Cortex of kidney (tissue), 1 donor: ENCODE measurements at regions not wholly inside any gene's neighbourhood (a gene's known extent, or its start where the extent isn't known, plus 50 kb on each side); places are given as distances from the start of the nearest gene placed in this dataset.

Source experiments
- DNase-seq: peaks from one replicate; lab custom pipeline; 2025; lab: John Stamatoyannopoulos, UW

DNA sequence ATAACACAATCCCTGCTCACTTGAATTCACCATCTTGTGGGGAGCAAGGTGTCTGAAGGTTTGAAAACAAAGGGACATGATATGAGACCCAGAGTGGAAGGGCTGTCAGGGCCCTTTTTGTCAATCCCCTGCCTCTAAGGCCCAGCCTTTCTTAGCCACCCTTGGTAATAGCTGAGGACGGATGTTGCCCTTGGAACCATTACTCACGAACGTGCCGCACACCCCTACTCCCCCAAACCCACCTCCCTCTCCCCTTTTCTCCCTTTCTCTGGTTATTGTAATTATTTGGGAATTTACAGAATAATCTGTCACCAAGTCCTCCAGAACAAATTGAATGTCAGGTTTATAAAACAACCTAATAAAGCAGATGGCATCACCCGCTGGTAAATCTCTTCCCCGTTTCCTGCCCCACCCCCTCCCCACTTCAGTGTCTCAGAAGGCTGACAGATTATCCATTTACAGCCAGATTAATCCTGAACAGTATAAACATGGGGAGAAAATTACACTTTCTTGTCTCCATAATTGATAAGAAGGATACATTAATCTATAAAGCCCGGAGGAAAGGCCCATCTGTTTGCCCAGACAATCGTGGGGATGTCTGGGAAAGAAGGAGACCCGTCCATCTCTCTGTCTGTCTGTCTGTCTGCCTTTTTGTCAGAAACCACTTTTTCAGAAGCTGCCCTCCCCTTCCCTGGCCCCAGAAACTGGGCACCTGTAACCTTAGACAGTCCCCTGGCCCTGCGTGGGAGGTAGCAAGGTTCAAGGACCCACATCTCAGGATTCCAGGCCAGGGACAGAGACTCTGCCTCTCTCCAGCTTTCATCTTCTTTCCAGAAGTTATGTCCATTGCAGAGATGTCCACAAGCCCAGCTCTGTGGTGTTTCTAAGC is 60.6 kb upstream of the CD34 start:
- no peak for DNase-seq

DNA sequence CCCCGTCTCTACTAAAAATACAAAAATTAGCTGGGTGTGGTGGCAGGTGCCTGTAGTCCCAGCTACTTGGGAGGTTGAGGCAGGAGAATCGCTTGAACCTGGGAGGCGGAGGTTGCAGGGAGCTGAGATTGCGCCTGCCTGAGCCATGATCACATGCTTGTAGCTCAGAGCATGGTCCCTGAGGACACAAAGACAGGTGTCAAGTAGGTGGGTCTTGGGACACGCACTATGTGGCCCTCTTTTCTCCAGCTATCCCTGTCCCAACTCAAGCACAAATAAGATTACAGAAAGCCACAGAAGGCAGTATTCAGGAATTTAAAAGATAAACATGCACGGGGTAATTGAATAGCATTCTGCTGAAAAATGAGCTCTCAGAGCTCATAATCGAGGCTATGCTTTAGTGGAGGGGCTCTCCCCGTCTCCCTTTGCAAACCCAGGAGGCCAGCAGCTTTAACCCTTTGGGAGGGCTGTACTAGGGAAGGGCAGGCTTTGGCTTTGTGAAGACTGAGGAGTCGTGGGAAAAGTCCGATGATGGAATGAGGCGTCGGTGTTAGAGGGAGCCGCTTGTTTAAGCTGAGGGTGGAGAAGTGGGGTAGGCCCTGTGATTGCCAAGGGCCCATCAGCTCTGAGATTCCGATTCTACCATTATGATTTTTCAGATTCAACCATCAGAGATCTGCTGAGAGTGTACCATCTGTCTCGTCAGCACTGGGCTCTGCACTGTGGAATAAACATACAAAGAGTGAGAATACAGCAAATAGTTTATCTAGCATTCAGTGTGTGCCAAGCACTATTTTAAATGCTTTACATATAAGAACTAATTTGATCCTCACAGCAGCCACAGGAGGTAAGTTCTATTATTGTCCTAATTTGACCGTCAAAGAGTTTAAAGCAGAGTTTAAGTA is 59.7 kb upstream of the CD34 start:
- no peak for DNase-seq

DNA sequence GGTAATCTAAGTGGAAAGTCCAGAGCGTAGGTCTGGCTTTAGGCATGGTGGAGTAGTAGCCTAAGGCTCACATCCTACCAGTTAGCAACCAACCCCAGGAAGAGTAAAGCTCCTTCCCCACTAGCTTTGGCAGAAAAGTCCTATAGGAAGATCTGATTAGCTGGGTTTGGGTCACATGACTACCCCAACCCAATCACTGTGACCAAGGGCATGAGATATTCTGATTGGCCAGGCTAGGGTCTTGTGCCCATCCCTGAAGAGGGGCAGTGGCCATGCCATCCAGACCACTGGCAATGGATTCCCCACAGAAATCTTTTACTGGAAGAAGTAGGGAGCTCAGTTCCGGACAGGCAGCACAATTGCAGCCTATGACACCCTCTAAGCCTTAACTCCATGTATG is 58.6 kb upstream of the CD34 start:
- no peak for DNase-seq

DNA sequence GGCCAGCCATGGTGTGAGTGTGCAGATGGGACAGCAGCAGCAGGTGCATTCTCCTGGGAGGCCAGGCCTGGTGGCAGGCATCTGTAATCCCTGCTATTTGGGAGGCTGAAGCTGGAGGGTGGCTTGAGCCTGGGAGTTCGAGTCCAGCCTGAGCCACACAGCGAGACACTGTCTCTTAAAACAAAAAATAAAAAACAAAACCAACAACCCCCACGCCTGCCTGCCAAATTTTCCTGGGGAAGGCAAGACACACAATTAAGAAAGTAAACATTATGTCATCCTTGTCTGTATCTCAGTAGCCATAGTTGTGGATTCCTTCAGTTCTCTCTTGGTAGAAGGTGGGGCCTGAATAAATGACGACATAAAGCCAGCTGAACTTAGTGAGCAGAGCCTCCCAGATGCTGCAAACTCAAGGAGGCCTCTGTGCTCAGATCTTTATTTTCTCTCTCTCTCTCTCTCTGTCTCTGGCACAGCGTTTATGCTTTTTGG is 57.6 kb upstream of the CD34 start:
- no peak for DNase-seq

DNA sequence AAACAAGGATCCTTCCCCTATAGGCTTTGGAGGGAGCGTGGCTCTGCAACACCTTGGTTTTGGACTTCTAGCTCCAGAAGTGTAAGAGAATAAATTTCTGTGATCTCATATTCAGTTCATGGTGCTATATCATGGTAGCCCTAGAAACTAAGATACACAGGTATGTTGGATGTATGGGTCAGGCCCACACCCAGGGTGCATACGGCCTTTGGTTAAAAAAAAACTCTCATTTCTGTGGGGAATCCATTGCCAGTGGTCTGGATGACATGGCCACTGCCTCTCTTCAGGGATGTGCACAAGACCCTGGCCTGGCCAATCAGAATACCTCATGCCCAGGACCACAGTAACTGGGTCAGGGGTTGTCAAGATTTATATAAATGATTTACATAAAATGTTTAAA is 56.8 kb upstream of the CD34 start:
- no peak for DNase-seq

DNA sequence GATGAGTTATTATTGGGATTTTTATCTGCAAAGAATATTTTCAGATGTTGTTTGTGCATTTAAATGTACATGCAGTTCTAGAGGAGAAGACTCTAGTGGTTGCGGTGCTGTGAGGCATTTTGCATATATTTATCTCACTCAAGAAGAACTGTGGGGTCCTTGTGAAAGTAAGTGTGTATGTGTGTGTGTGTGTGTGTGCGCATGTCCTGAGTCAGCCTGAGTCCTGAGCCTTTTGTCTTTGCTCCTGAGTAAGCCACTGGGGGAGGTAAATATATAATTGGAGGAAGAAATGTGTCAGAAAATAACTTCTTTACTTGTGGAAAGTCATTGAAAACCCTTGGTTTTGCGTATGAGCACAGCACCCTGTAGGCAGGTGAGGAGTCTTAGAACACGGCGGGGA is 55.6 kb upstream of the CD34 start:
- DNase-seq = no peak

DNA sequence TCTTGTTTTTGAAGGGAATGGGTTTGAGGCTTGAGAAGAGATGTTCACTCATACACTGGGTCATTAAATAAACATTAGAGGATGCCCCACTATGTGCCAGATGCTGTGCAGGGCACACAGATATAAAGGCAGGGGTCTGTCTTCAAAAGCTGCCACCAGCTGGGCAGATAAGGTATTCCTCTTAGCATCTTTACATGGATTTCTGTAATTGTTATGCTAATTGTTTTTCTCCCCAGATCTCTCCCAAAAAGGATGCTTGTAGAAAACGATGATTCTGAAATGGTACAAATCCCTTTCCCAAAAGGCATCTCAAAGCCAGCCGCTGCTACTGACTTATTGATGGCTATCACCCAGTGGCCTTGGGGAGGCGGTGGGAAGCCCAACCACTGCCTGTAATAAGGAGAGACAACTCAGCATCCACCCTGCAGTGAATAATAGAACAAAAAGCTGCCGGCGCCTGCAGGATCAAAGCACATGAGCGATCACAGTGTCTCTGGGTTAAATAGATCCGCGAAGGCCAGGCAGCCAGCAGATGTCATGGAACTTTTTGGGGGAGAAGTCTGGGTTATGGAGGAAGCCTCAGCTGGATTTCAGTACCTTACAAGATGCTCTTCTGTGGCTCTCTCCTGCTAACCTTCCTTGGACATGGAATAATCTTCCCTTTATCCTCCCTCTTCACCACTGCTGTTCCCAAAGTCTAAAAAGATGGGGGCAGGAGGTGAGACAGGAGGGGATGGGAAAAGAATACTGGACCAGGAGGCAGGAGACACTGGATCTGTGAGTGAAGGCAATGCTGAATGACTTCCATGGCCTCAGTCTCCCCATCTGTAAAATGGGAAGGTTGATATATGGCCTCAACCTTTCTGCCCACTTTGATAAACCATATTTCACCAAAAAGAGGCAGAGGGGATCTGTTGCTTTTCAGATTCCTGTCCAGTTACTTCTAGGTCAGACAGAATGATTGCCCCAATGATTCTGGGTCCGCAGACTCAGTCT is 54.8 kb upstream of the CD34 start:
- DNase-seq = no peak

DNA sequence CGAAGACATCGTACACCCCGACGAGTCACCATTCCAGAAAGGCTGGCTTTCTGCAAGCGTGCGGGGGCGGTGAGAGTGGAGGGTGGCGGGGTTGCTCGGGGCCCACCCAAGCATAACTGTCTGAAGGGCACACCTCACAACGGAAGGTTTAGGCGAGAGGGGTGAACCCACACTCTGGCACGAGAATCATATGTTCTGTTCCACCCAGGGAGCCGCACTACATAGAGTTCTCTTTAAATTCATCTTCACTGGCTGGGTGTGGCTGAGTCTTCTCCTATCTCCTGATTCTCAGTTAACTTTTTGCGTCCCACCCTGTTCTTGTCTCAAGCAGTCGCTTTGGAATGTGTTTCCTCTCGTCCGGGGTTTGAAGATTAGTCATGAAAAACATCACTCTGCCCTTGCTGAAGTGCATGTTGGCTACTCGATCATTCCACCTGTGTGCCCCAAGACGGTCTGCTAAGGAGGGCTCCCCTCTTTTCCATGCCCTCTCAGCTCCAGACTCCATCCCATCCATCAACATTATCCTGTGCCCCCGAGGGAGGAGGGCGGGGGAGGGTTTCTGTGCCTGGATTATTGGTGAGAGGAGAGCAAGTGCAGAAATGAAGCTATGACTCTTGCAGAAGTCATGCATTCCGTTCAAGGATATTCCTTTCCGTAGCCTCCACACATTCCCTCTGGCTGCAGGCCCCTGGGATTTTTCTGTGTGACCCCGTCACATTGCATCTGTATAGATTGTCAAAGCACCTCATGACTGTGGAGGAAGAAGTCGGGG is 53.5 kb upstream of the CD34 start:
- no peak for DNase-seq

DNA sequence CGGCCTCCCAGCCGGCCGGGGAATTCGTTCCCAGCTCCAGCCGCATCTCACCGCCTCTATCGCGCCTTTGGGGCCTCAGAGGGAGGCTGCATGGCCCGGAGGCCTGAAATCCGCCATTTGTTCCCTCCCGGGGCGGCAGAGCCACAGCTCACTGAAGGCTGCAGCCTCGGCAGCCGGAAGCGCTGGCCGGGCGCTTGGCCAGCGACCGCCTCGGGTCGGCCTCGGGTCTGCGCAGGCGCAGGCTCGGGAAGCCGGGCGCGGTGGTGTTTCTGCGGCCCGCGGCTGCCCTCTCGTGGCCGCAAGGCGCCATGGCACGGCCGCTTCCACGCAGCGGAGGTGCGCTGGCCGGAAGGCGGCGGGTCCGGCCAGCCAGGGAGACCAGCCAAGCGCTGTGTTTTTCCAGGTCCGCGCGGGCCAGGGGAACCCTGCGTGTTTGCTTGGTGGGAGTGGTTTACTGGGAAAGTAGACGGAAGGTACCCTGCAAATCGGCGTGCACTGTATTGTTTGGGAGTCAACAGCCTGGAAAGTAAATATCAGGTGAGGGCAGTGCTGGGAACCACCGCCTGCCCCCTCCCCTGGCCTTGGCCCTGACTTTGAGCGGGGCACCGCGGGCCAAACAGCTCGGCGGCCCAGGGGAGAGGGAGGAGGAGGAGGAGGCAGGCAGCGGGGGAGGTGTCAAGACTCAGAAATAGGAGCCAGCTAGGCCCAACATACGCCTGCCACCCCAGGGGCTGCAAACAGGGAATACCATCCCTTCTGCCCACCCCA is 52.7 kb upstream of the CD34 start:
- DNase-seq = peak; percentile 33

DNA sequence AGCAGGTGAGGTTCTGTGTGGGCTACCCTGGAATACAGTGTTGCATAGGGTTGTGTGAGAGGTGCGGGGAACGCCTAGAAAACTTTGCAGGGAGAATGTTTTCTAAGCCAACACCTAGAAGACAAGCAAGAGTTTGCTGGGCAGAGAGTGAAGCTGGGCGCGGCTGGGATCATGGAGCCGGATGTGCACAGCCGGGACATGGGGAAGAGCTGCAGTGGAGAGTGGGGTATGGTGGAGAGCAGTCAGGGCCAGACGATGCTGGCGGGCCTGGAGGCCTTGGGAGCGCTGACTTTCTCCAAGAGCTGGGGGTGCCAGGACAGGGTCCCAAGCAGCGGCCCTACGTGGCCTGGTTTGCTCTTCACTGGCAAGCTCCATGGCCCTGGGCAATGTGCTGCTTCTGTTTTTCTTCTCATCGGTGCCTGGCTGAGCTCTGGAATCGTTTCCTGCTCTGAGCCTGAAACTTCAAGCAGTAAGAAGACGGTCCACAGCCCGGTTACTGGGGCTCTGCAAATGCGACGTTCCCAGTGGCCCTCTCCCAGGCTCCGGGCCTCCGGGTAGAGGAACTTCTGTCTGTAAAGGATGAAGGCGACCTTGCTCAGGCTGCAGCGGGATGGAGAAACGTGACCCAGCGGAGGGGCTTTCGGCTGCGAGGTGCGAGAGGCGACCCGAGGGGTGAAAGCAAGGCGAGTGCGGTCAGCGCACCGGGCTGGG is 51.9 kb upstream of the CD34 start:
- DNase-seq = no peak
